ENCODE measurements at regions not wholly inside any gene's neighbourhood (a gene's known extent, or its start where the extent isn't known, plus 50 kb on each side); places are given as distances from the start of the nearest gene placed in this dataset.

DNA sequence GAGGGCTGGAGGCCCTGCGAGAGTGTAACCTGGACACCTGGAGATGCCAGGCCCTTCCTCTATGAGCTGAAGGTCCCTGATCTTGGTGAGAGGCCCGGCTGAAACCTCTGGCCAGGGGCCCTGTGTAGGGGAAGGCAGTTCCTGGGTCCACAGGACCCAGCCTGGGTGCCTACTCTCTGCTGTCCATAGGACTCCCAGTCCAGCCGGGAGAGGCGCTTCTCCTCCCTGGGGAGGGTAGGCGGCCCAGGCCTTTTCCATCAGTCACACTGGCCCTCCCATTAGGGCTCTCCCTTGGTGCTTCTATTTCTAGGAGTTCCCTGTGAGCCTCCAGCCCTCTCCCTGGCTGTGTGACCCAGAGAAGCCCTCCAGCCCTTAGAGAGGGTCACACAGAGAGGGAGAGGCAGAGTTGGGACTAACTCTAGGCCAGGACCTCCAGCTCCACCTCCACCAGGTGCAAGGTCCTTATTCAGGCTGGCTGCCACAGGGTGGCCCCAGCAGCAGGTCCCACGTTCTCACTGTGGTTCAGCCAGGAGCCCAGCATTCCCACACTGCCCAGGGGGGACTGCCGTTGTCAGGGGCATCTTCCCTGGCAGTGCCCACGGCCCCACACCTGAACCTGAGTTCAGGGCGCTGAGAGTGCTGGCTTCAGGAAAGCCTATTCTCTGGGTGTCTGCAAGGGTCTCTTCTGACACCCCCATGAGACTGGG, 146.8 kb downstream of the SMAD6 start:
- DNase-seq (ENCODE audit: low read depth in 2 of 2): no peak

GRCh38 chr15:66849393-66849745, 147.3 kb downstream of the SMAD6 start:
- DNase-seq (ENCODE audit: low read depth in 2 of 2): no peak

- no peak for DNase-seq (ENCODE audit: low read depth in 2 of 2)
Observed at GRCh38 chr15:66849746-66850077, 147.7 kb downstream of the SMAD6 start.

DNA sequence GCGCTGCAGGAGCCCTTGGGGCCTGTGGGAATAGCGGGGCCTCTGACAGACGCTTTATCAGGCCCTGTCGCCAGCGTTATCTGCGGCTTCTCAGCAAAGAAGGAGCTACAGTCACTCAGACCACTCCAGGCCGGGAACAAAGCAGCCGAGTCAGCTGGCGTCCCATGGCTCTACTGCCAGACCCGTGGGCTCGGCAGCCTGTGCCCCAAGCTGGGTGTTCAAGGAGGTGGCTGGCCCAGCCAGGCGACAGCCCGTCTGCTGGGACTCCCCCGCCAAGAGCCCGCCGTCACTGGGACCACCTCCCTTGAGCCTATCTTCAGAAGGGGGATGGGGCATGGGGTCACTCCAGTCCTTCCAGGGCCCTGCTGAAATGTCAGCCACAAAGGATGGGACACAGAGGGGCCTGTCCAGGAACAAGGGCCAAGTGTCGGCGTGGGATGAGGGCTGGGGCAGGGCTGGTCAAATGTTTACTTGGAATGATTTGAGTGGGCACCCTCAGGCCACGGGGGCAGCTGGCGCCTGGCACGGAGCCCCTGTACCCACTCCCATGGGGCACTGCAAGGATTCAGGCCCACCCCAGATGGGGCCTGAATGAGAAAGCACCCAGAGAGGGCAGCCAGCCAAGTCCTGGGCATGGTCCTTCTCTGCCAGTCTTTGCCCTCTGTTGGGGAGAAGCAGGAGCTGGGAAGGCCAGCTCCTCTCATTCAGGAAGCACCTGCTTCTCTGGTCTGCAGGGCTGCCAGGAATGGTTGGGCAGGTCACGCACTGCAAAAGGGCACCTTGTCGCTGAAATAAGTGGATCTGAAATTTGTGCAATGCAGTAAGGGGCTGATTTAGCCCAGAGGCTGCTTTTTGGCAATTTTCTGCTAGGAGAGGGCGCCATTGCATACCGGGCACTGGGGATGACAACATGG, 148.3 kb downstream of the SMAD6 start:
- no peak for DNase-seq (ENCODE audit: low read depth in 2 of 2)

GRCh38 chr15:66850996-66851310, 148.9 kb downstream of the SMAD6 start:
- DNase-seq (ENCODE audit: low read depth in 2 of 2): no peak

DNA sequence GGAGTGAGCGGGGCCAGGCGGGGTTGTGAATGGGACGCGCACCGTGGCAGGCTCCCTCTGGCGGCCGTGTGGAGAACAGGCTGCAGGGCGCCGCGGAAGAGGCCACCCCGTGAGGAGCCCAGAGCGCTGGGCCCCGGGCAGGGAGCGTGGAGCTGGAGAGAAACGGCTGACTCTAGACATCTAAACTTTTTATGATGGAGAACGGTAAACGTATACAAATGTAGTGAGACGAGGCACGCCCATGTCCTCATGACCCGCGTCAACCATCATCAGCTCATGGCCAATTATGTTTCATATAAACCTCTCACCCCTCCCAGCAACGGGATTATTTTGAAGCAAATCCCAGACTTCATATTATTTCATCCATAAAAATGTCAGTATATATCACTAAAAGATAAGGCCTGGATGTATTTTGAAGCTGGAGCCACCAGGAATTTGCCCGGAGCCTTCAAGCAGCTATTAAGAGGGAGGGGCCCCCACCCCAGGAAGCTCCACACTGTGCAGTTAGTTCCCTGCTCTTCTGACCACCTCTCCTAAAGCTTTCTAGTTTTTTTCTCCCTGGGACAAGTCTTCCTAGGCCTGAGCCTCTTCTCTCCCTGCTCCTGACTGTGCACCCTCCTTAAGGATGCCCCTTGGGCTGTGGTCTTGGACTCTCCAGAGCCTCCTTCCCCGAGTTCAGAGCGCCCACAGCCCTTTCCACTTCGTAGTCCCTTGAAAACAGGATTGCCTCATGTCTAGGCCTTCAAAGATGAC, 149.5 kb downstream of the SMAD6 start:
- DNase-seq (ENCODE audit: low read depth in 2 of 2): peak; percentile 28 to 47

DNA sequence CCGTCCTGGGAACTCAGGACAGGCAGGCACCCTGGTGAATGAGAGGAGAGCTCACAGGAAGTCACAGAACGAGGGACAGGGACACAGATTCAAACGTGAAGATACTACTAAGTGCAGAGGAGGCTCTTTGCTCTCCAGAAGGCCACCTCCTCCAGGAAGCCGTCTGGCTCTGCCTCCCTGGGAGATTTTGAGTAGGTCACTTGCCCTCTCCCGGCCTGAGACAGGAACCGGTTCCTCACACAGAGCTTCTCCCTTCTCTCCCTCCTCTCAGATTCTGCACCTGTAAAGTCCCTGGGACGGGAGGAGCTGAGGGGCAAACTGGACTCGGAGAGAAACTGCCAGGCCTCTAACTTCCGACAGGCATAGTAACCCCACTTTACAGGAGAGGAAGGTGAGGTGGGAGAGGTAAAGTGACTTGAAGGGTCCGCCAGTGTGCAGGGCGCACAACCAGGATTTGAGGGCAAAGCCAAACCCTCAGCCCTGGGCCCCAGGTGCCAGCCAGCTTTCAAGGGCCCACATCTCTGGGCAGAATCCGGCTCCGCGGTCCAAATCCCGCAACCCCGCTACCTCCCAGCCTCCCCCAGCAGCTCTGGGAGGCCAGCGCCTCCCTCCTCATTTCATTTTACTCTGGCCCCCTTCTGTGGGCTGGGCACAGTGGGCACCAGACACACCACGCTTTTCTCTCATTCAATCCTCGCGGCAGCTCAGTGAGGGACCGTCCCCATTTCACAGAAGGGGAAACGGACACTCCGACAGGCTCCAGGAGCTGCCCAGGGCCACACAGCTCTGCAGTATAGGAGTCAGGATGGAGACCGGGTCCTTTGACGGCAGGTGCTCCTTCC, 150.2 kb downstream of the SMAD6 start:
- no peak for DNase-seq (ENCODE audit: low read depth in 2 of 2)

DNA sequence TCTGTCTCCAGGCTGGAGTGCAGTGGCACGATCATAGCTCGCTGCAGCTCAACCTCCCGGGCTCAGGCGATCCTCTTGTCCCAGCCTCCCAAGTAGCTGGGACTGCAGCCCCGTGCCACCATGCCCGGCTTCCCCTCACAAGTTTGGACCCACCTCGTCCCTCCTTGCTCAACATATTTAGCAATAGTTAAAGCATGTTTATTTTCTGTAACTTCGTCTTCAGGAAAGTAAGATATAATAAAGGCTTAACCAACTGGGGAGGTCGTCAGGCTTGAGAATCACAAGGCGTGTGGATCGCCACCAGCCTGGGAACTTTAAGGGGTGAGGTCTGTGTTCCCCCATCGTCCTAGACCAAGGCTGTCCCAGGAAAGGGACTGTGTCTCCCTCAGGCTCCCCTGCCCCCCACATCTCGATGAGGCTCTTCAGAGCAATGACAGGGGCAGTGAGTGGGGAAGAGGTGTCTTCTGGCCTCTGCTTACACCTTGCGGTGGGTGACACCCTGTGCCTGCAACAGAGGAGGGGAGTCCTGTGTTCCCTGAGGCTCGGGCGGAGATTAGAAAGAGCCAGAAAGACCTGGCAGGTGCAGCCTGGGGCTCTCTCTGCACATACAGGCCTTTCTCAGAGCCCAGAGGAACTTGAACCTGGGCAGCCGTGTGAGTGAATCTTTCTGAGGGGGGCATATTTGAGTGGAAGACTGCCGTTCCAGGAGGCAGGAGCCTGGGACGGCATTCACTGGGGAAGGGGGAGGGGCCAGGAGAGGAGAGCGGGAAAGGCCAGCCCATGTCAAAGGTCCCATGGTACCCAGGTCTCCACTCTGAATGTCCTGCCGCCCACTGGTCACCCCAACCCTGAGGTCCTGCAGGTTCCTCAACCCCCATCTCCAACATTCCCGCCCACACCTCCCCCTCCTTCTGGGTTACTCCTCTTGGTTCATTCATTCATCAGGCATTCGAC, 152.3 kb downstream of the SMAD6 start:
- no peak for DNase-seq (ENCODE audit: low read depth in 2 of 2)

DNA sequence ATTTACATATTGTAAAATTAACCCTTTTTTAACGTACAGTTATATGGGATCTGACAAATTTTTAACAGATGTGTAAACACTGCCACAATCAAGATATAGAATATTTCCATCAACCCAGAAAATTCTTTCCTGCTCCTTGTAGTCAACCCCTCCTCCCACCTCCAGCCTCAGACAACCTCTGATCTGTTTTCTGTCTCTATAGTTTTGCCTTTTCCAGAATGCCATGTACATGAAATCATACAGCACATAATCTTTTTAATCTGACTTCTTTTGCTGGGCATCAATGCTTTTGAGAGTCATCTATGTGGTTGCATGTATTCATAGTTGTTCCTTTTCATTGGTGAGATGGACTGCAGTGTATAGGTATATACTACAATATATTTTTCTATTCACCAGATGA, 153.0 kb downstream of the SMAD6 start:
- DNase-seq (ENCODE audit: low read depth in 2 of 2): no peak

DNA sequence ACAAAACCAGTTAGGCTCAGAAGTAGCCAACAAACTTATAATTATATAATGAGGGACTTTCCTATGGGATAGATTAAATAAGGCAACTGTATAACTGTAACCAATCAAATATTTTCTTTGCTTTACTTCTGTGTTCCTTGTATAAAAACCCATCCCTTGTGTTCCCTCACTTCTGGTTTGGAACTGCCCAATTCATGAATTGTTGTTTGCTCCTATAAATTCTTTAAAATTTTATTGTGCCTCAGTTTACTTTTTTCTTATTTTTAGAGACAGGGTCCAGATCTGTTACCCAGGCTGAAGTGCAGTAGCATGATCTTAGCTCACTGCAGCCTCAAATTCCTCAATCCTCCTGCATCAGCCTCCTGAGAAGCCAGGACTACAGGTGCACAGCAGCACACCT, 155.7 kb downstream of the SMAD6 start:
- no peak for DNase-seq (ENCODE audit: low read depth in 2 of 2)

GRCh38 chr15:66858423-66859207, 156.6 kb downstream of the SMAD6 start:
- DNase-seq (ENCODE audit: low read depth in 2 of 2): no peak

DNA sequence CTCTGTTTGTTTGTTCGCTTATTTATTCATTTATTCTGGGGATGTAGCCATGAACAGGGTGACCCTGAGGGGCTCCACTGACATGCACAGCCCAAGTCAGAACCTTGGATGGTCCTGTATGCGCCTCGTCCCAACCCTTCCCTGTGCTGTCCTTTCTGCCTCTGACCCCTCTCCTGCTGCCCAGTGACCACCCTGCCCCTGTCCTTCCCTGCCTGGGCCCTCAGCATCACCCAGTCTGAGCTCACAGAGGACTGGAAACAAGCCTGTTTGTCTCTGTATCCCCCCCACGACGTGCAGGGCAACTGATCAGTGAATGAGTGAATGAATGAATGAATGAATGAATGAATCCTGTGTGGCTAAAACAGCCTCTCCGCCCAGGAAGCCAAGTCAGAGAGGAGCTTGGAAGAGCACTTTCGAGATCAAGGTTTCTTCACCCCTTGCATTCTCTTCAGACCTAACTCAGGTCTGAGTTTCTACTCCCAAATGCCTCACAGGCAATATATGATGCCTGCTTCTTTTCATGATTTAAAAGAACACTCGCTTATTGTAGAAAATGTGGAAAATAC, 157.7 kb downstream of the SMAD6 start:
- DNase-seq (ENCODE audit: low read depth in 2 of 2): no peak

GRCh38 chr15:66860844-66861243, 158.8 kb downstream of the SMAD6 start:
- DNase-seq (ENCODE audit: low read depth in 2 of 2): no peak

DNA sequence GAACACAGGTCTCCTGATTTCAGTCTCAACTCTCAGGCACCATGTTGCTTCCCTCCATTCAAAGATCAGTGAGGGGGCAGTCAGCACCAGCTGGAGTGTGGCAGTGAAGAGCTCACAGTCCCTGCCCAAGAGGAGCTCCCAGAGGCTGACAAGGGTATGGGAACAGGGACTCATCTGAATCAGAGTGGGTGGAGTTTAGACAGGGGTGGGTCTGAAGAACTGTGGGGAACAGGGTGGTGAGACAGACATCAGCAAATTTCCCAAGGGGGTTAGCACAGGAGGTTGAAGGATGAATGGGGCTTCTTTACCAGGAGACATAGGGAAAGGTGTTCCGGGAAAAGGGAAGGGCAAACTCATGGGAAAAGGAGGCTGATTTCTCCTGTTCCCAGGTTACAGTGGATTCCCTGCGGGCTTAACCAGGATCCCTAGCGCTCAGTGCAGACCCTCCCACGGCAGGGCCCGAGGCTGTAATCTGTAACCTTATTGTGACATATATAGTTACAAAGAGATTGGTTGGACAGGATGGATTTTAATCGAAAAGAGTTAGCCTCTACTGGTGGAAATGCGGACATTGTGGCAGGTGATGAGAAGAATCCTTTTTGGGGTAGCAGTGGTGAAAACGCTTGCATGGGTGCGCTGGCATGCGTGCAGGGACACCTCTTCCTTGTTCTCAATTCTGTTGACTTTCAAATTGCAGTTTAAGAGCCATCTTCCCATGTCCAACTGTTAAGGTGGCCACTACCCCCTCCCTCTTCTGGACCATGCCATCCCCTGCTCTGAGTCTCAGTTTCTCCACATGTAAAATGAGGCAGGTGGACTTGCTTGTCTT, 160.3 kb downstream of the SMAD6 start:
- DNase-seq (ENCODE audit: low read depth in 2 of 2): no peak

DNA sequence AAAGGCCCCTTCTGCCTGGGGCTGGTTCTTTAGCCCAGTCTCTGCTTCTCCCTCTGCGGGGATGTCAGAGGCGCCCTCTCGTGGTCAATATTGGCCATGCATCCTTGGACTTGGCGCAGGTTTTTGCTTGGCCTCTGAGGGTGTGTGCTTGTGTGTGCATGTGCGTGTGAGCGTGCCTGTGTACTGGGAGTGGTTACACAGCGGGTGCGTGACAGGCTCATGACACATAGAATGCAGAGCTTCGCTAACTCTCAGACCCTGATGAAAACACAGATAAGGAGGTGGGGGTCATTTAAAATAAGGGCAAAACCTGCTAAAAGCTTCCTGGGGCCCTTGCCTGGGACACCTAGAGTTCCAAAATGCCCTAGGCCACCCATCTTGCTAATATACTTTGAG, 160.9 kb downstream of the SMAD6 start:
- DNase-seq (ENCODE audit: low read depth in 2 of 2): peak; percentile 38 to 42

DNA sequence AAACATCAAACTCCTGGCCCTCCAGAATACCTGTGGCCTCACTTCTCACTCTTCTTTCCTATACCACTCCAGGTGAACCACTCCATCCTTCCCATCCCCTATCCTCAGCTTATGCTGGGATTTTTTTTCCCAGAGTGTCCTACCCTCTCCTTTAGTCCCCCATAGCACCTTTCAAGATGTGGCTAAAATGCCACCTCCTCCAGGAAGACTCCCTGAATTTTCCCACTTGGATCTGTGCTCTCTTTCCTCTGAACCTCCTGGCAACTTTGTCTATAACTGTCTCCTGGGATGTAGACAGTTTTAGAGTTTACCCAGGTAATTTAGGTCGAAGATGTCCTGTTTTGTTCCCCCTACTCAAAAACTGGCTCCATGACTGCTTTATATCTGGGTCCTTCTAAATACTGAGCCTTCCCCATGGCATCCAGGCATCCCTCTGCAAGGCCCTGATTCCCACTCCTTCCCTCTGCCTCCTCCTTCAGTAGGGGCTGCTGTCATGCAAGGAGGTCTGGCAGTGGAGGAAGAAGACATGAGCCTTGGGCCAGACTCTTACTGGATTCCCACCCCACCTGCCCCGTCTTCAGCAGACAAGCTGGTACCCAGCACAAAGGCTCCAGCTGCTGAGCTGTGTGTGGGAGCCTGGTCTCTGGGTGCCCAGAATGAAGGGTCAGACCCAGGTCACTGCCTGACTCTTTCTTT, 161.5 kb downstream of the SMAD6 start:
- DNase-seq (ENCODE audit: low read depth in 2 of 2): no peak

GRCh38 chr15:66864086-66864830, 162.2 kb downstream of the SMAD6 start:
- DNase-seq (ENCODE audit: low read depth in 2 of 2): no peak
